Peyer's patch (tissue), 4 donors: ENCODE measurements at regions not wholly inside any gene's neighbourhood (a gene's known extent, or its start where the extent isn't known, plus 50 kb on each side); places are given as distances from the start of the nearest gene placed in this dataset.

ENCODE experiments used
- CTCF ChIP-seq, 6 experiments: fragments of 450-650 bp in 4 of 6; fragments of 200-600 bp in 2 of 6; sonication (generic) in 1 of 6; IDR thresholded peaks; one replicate each; pipeline ENCODE4 v1.5.1; 2017 to 2019; ENCODE audit warnings: antibody characterized with exemption in 6 of 6, mild to moderate bottlenecking in 3 of 6, moderate library complexity in 1 of 6
- POLR2A ChIP-seq, 2 donors: fragments of 450-650 bp; IDR thresholded peaks; one replicate each; pipeline ENCODE4 v1.5.1; 2017; ENCODE audit warnings: antibody characterized with exemption in 2 of 2, mild to moderate bottlenecking in 2 of 2, moderate library complexity in 2 of 2

GRCh38 chr6:12353731-12354130 is 63.6 kb downstream of the EDN1 start:
- no peak for TF ChIP-seq CTCF (IDR thresholded peaks at IDR 0.05)
- no peak for TF ChIP-seq POLR2A (IDR thresholded peaks at IDR 0.05)
